IMR-90 (cell line): ENCODE measurements at regions not wholly inside any gene's neighbourhood (a gene's known extent, or its start where the extent isn't known, plus 50 kb on each side); places are given as distances from the start of the nearest gene placed in this dataset.

Source experiments
- ATAC-seq: fragments of 200-7000 bp; cut with Tn5 transposase; 2 replicates; pipeline ENCODE4 v1.9.1; 2020; ENCODE audit warnings: low read depth, mild to moderate bottlenecking, moderate library complexity
- BruUV-seq: library from RNA; stranded (reverse); fragments of 400-500 nt; replicated peaks from 2 replicates; lab custom pipeline; 2021; lab: Mats Ljungman, UMichigan
- CTCF ChIA-PET: fragments of 300-600 bp; formaldehyde crosslinking; extraction: SDS; loops from one replicate; lab custom pipeline; 2021; ENCODE audit warnings: antibody characterized with exemption; lab: Yijun Ruan, JAX
- POLR2A ChIA-PET: fragments of 300-600 bp; sonication (Branson Sonifier 250); formaldehyde crosslinking; loops from one replicate; lab custom pipeline; 2022; ENCODE audit warnings: antibody characterized with exemption; ENCODE audit not compliant: unreplicated experiment; lab: Charles Lee
- DNase-seq: peaks from one replicate; pipeline ENCODE4 v3.0.0; 2013
- H2AFZ ChIP-seq: replicated peaks from 2 replicates; pipeline ENCODE3; 2013; ENCODE audit warnings: low read length, mild to moderate bottlenecking; ENCODE audit not compliant: poor library complexity
- H2AK5ac ChIP-seq: 2 replicates; pipeline ENCODE4 v1.6.1; 2013; ENCODE audit warnings: low read depth, low read length, inconsistent platforms
- H2AK9ac ChIP-seq: replicated peaks from 2 replicates; pipeline ENCODE3; 2013; ENCODE audit warnings: mild to moderate bottlenecking, low read depth, low read length, moderate library complexity; ENCODE audit not compliant: poor library complexity
- H2BK120ac ChIP-seq: 2 replicates; pipeline ENCODE4 v1.6.1; 2013; ENCODE audit warnings: low read depth, low read length, inconsistent platforms
- H2BK15ac ChIP-seq: 3 replicates; pipeline ENCODE4 v1.6.1; 2013; ENCODE audit warnings: low read depth, low read length, inconsistent platforms
- H2BK20ac ChIP-seq: 2 replicates; pipeline ENCODE4 v1.6.1; 2013; ENCODE audit warnings: low read depth, mild to moderate bottlenecking, inconsistent platforms, low read length, moderate library complexity
- H2BK5ac ChIP-seq: 2 replicates; pipeline ENCODE4 v1.6.1; 2013; ENCODE audit warnings: mild to moderate bottlenecking, low read depth, low read length, inconsistent platforms; ENCODE audit not compliant: poor library complexity, severe bottlenecking
- H3K14ac ChIP-seq: replicated peaks from 2 replicates; pipeline ENCODE4 v1.6.1; 2013; ENCODE audit warnings: low read depth, low read length, inconsistent platforms
- H3K18ac ChIP-seq: 2 replicates; pipeline ENCODE4 v1.6.1; 2013; ENCODE audit warnings: low read depth, low read length, control low read depth
- H3K23ac ChIP-seq: 2 replicates; pipeline ENCODE4 v1.6.1; 2013; ENCODE audit warnings: low read depth, low read length, inconsistent platforms
- H3K27ac ChIP-seq: 2 replicates; pipeline ENCODE4 v1.5.1; 2013; ENCODE audit warnings: mild to moderate bottlenecking, control low read depth, low read length; ENCODE audit not compliant: insufficient read depth
- H3K27me3 ChIP-seq: 2 replicates; pipeline ENCODE4 v1.6.1; 2013; ENCODE audit warnings: low read length; ENCODE audit not compliant: control insufficient read depth, insufficient read depth
- H3K36me3 ChIP-seq: 2 replicates; pipeline ENCODE4 v1.6.1; 2013; ENCODE audit warnings: low read length, mixed read lengths; ENCODE audit not compliant: control insufficient read depth, insufficient read depth
- H3K4ac ChIP-seq: 2 replicates; pipeline ENCODE4 v1.6.1; 2013; ENCODE audit warnings: low read depth, low read length, inconsistent platforms
- H3K4me1 ChIP-seq: 2 replicates; pipeline ENCODE4 v1.6.1; 2013; ENCODE audit warnings: low read length, mixed read lengths; ENCODE audit not compliant: control insufficient read depth, insufficient read depth
- H3K4me2 ChIP-seq: 2 replicates; pipeline ENCODE4 v1.6.1; 2013; ENCODE audit warnings: low read depth, mild to moderate bottlenecking, control low read depth, low read length, moderate library complexity
- H3K4me3 ChIP-seq: 2 replicates; pipeline ENCODE4 v1.5.1; 2013; ENCODE audit warnings: low read depth, mild to moderate bottlenecking, control low read depth, low read length, moderate library complexity; ENCODE audit not compliant: insufficient read depth
- H3K56ac ChIP-seq: 2 replicates; pipeline ENCODE4 v1.6.1; 2013; ENCODE audit warnings: low read length, inconsistent platforms; ENCODE audit not compliant: insufficient read depth; ENCODE audit errors: extremely low read depth
- H3K79me1 ChIP-seq, 2 experiments: 2 replicates each; pipeline ENCODE4 v1.6.1; 2013; ENCODE audit warnings: low read length in 2 of 2, inconsistent platforms in 1 of 2, low read depth in 1 of 2
- H3K9ac ChIP-seq: 2 replicates; pipeline ENCODE4 v1.6.1; 2013; ENCODE audit warnings: low read depth, low read length, control low read depth
- H3K9me1 ChIP-seq: 2 replicates; pipeline ENCODE4 v1.6.1; 2013; ENCODE audit warnings: low read length, inconsistent platforms; ENCODE audit not compliant: insufficient read depth
- H3K9me3 ChIP-seq: 2 replicates; pipeline ENCODE4 v1.6.1; 2013; ENCODE audit warnings: low read length; ENCODE audit not compliant: control insufficient read depth, insufficient read depth
- H4K20me1 ChIP-seq: 2 replicates; pipeline ENCODE4 v1.6.1; 2013; ENCODE audit warnings: low read length, inconsistent platforms; ENCODE audit not compliant: insufficient read depth
- H4K5ac ChIP-seq: 2 replicates; pipeline ENCODE4 v1.6.1; 2013; ENCODE audit warnings: mild to moderate bottlenecking, low read depth, low read length, control low read depth
- H4K8ac ChIP-seq, 2 experiments: 2 replicates each; pipeline ENCODE4 v1.6.1; 2013; ENCODE audit warnings: low read depth in 2 of 2, low read length in 2 of 2, control low read depth in 1 of 2, inconsistent platforms in 1 of 2
- H4K91ac ChIP-seq: 2 replicates; pipeline ENCODE4 v1.6.1; 2013; ENCODE audit warnings: low read depth, low read length, inconsistent platforms; ENCODE audit not compliant: insufficient read depth
- BHLHE40 ChIP-seq: fragments of 150-350 bp; IDR thresholded peaks from 2 replicates; pipeline ENCODE4 v1.6.1; 2016; ENCODE audit warnings: mild to moderate bottlenecking, low read depth, low read length
- CEBPB ChIP-seq: IDR thresholded peaks from 2 replicates; pipeline ENCODE4 v1.6.1; 2012; ENCODE audit warnings: low read depth, low read length, improper control_type of control experiment
- CTCF ChIP-seq: conservative IDR thresholded peaks from 2 replicates; pipeline ENCODE4 v1.5.1; 2012; ENCODE audit warnings: mild to moderate bottlenecking, low read depth, low read length, improper control_type of control experiment
- ELK1 ChIP-seq: fragments of 150-350 bp; IDR thresholded peaks from 2 replicates; pipeline ENCODE4 v1.6.1; 2016; ENCODE audit warnings: low read depth, mild to moderate bottlenecking, low read length, moderate library complexity, borderline replicate concordance
- FOS ChIP-seq: fragments of 150-350 bp; IDR thresholded peaks from 2 replicates; pipeline ENCODE4 v1.6.1; 2016; ENCODE audit warnings: low read depth, low read length
- MAFK ChIP-seq: IDR thresholded peaks from 2 replicates; pipeline ENCODE4 v1.6.1; 2012; ENCODE audit warnings: low read depth, low read length, improper control_type of control experiment
- MAZ ChIP-seq: IDR thresholded peaks from 2 replicates; pipeline ENCODE4 v1.6.1; 2012; ENCODE audit warnings: low read depth, mild to moderate bottlenecking, low read length, improper control_type of control experiment, moderate library complexity, borderline replicate concordance
- RAD21 ChIP-seq: IDR thresholded peaks from 2 replicates; pipeline ENCODE4 v1.6.1; 2012; ENCODE audit warnings: low read length, improper control_type of control experiment
- RCOR1 ChIP-seq: IDR thresholded peaks from 2 replicates; pipeline ENCODE4 v1.6.1; 2012; ENCODE audit warnings: mild to moderate bottlenecking, low read length, improper control_type of control experiment; ENCODE audit not compliant: insufficient replicate concordance
- RFX5 ChIP-seq: IDR thresholded peaks from 2 replicates; pipeline ENCODE4 v1.8.0; 2012; ENCODE audit warnings: low read depth, mild to moderate bottlenecking, low read length, moderate library complexity
- SMC3 ChIP-seq: fragments of 150-350 bp; IDR thresholded peaks from 2 replicates; pipeline ENCODE4 v1.6.1; 2016; ENCODE audit warnings: low read depth, mild to moderate bottlenecking, antibody characterized with exemption, low read length, moderate library complexity
- USF2 ChIP-seq: fragments of 150-350 bp; IDR thresholded peaks from 2 replicates; pipeline ENCODE4 v1.6.1; 2017; ENCODE audit warnings: mild to moderate bottlenecking, antibody characterized with exemption, low read length, low read depth
- WGBS, 2 experiments: methylation state at CpG; one replicate each; pipeline versions ENCODE4 v1.1.5 to v1.1.7; 2013; ENCODE audit warnings: missing lambda C conversion rate in 2 of 2; ENCODE audit not compliant: insufficient read length in 1 of 2; ENCODE audit errors: extremely low coverage in 2 of 2; 5-methylcytosine and 5-hydroxymethylcytosine counted together
- dilution Hi-C: fragments of 300-500 bp; cut with HindIII; formaldehyde crosslinking; loops from one replicate; pipeline ENCODE4 v1.14.3; 2018; ENCODE audit warnings: low sequenced_read_pairs; ENCODE audit not compliant: unreplicated experiment
- in situ Hi-C: fragments of 300-500 bp; cut with MboI; formaldehyde crosslinking; loops from 3 replicates; pipeline ENCODE4 v1.14.3; 2019; ENCODE audit warnings: low sequenced_read_pairs, inconsistent platforms, mixed read lengths
- intact Hi-C: fragments of 100-400 bp; cut with micrococcal nuclease; formaldehyde crosslinking; loops from 2 replicates; pipeline ENCODE4 v1.10.0; 2022

GRCh38 chrX:8314881-8315280, 143.8 kb upstream of the VCX2 start:
- H3K9me3 ChIP-seq: peaks cover 5% of the 10 kb centered on the region; the same call in 1 of the 2 replicates
- H3K4ac ChIP-seq: no peak overlapping the region
- H2AFZ ChIP-seq: no peak overlapping the region
- no peaks in the 10 kb centered on the region for H3K9me1 ChIP-seq
- H3K27me3 ChIP-seq: no peaks in the 10 kb centered on the region
- no peak overlapping the region for H4K8ac ChIP-seq
- DNase-seq: no peak
- no peaks in the 10 kb centered on the region for H4K20me1 ChIP-seq
- H3K79me1 ChIP-seq: no peaks in the 10 kb centered on the region
- no peak overlapping the region for H3K18ac ChIP-seq
- no peak overlapping the region for H2AK5ac ChIP-seq
- H2BK20ac ChIP-seq: no peak overlapping the region
- H4K5ac ChIP-seq: no peak overlapping the region
- H3K4me1 ChIP-seq: no peaks in the 10 kb centered on the region
- H3K36me3 ChIP-seq: no peaks in the 10 kb centered on the region
- H3K4me2 ChIP-seq: no peak overlapping the region
- no peak for ATAC-seq
- no TSS peak for BruUV-seq
- H3K14ac ChIP-seq: no peak overlapping the region
- TF ChIP-seq CTCF: no peak
- TF ChIP-seq RCOR1: no peak
- no peak for TF ChIP-seq MAZ
- TF ChIP-seq USF2: no peak
- TF ChIP-seq BHLHE40: no peak
- TF ChIP-seq MAFK: no peak
- no peak for TF ChIP-seq RAD21
- no peak for TF ChIP-seq CEBPB
- TF ChIP-seq ELK1: no peak
- no peak for TF ChIP-seq RFX5
- TF ChIP-seq FOS: no peak
- no peak for TF ChIP-seq SMC3
- H3K23ac ChIP-seq: no peak overlapping the region
- WGBS, 2 experiments: 50% methylated on average over 3 of the region's 4 CpGs; no CpG with 5 or more reads in 1 of the 2 experiments
- ChIA-PET CTCF (no interaction called here), POLR2A (no interaction called here)
- H3K4me3 ChIP-seq: no peak overlapping the region
- dilution Hi-C loops (no loop called here), in situ Hi-C loops (no loop called here), intact Hi-C loops (no loop called here)
- no peak overlapping the region for H3K27ac ChIP-seq
- H3K9ac ChIP-seq: no peak overlapping the region
- no peak overlapping the region for H2BK120ac ChIP-seq
- no peak overlapping the region for H2BK5ac ChIP-seq
- H3K56ac ChIP-seq: no peak overlapping the region
- H4K91ac ChIP-seq: no peak overlapping the region
- H2BK15ac ChIP-seq: no peak overlapping the region
- H2AK9ac ChIP-seq: no peak overlapping the region
